Left hindlimb (tissue), 1 donor: ENCODE measurements at regions not wholly inside any gene's neighbourhood (a gene's known extent, or its start where the extent isn't known, plus 50 kb on each side); places are given as distances from the start of the nearest gene placed in this dataset.
A peak's percentile ranks its signal among the peaks of the same experiment; 100 is the strongest.

Experiments used
- DNase-seq: peaks from one replicate; pipeline ENCODE4 v3.0.0-alpha.2; 2018

- DNase-seq: no peak
These were observed 649.9 kb downstream of the KCNJ2 start for GRCh38 chr17:70819183-70819582.

GRCh38 chr17:70820276-70820675, 650.9 kb downstream of the KCNJ2 start:
- no peak for DNase-seq

- DNase-seq: peak; percentile 31
These were observed 656.2 kb downstream of the KCNJ2 start for GRCh38 chr17:70825321-70826125.

GRCh38 chr17:70829876-70830275, 660.5 kb downstream of the KCNJ2 start:
- no peak for DNase-seq

GRCh38 chr17:70834039-70834438, 664.7 kb downstream of the KCNJ2 start:
- no peak for DNase-seq

- DNase-seq: no peak
These were observed 679.5 kb downstream of the KCNJ2 start for GRCh38 chr17:70848785-70849184.

GRCh38 chr17:70855401-70856054, 686.2 kb downstream of the KCNJ2 start:
- DNase-seq: no peak

- DNase-seq: no peak
These were observed 688.0 kb downstream of the KCNJ2 start for GRCh38 chr17:70857351-70857750.

- no peak for DNase-seq
These were observed 690.5 kb downstream of the KCNJ2 start for GRCh38 chr17:70859829-70860228.

GRCh38 chr17:70862295-70862694, 693.0 kb downstream of the KCNJ2 start:
- no peak for DNase-seq

GRCh38 chr17:70863436-70864248, 694.3 kb downstream of the KCNJ2 start:
- DNase-seq: no peak

GRCh38 chr17:70865993-70866804, 696.9 kb downstream of the KCNJ2 start:
- no peak for DNase-seq

GRCh38 chr17:70868149-70868548, 698.8 kb downstream of the KCNJ2 start:
- no peak for DNase-seq

- DNase-seq: no peak
These were observed 700.2 kb downstream of the KCNJ2 start for GRCh38 chr17:70869402-70870085.

- DNase-seq: no peak
These were observed 702.0 kb downstream of the KCNJ2 start for GRCh38 chr17:70871180-70871818.

GRCh38 chr17:70872103-70872502, 702.8 kb downstream of the KCNJ2 start:
- no peak for DNase-seq

GRCh38 chr17:70875729-70876310, 706.5 kb downstream of the KCNJ2 start:
- DNase-seq: no peak

- no peak for DNase-seq
These were observed 709.5 kb downstream of the KCNJ2 start for GRCh38 chr17:70878879-70879278.

GRCh38 chr17:70879401-70879800, 710.1 kb downstream of the KCNJ2 start:
- no peak for DNase-seq

- DNase-seq: no peak
These were observed 711.8 kb downstream of the KCNJ2 start for GRCh38 chr17:70881093-70881492.

GRCh38 chr17:70882504-70882903, 713.2 kb downstream of the KCNJ2 start:
- no peak for DNase-seq
